A673 (cell line): ENCODE measurements at regions not wholly inside any gene's neighbourhood (a gene's known extent, or its start where the extent isn't known, plus 50 kb on each side); places are given as distances from the start of the nearest gene placed in this dataset.
"Not testable (repeated sequence)": the region's sequence is repeated elsewhere in the genome, so short reads cannot be mapped to it uniquely, and the experiment has no call there.

Source experiments
- BruUV-seq: library from RNA; stranded (reverse); fragments of 400-500 nt; replicated peaks from 2 replicates; lab custom pipeline; 2021; lab: Mats Ljungman, UMichigan
- CTCF ChIA-PET: fragments of 300-600 bp; sonication (Branson Sonifier 250); formaldehyde crosslinking; loops from one replicate; lab custom pipeline; 2022; ENCODE audit warnings: antibody characterized with exemption; lab: Charles Lee
- POLR2A ChIA-PET: fragments of 300-600 bp; sonication (Branson Sonifier 250); formaldehyde crosslinking; loops from one replicate; lab custom pipeline; 2022; ENCODE audit warnings: antibody characterized with exemption; ENCODE audit not compliant: low non-redundant PET; lab: Charles Lee
- DNase-seq: peaks from one replicate; pipeline ENCODE4 v3.0.0-alpha.2; 2015; ENCODE audit warnings: low spot score
- H3K27ac ChIP-seq: fragments of 200-600 bp; sonication (generic); 2 replicates; pipeline ENCODE4 v1.5.1; 2016; ENCODE audit warnings: mixed run types, low read depth, mild to moderate bottlenecking, mixed read lengths, antibody characterized with exemption, low read length; ENCODE audit not compliant: poor library complexity, severe bottlenecking
- H3K27me3 ChIP-seq: fragments of 200-600 bp; sonication (generic); replicated peaks from 2 replicates; pipeline ENCODE4 v1.6.1; 2017; ENCODE audit warnings: mixed run types, low read depth, mild to moderate bottlenecking, mixed read lengths, antibody characterized with exemption, low read length; ENCODE audit not compliant: insufficient read depth, poor library complexity
- H3K36me3 ChIP-seq: fragments of 200-600 bp; sonication (generic); 2 replicates; pipeline ENCODE4 v1.6.1; 2016; ENCODE audit warnings: mixed run types, mild to moderate bottlenecking, mixed read lengths, antibody characterized with exemption, low read length; ENCODE audit not compliant: insufficient read depth, poor library complexity, severe bottlenecking
- H3K4me1 ChIP-seq: fragments of 200-600 bp; sonication (generic); 2 replicates; pipeline ENCODE4 v1.6.1; 2017; ENCODE audit warnings: mixed run types, mild to moderate bottlenecking, mixed read lengths, antibody characterized with exemption, low read length; ENCODE audit not compliant: insufficient read depth, poor library complexity, severe bottlenecking
- H3K4me3 ChIP-seq: fragments of 200-600 bp; sonication (generic); 2 replicates; pipeline ENCODE4 v1.5.1; 2016; ENCODE audit warnings: low read depth, mixed run types, mild to moderate bottlenecking, mixed read lengths, low read length; ENCODE audit not compliant: poor library complexity, severe bottlenecking
- H3K9me3 ChIP-seq: fragments of 200-600 bp; sonication (generic); 2 replicates; pipeline ENCODE4 v1.6.1; 2016; ENCODE audit warnings: mixed run types, low read depth, mild to moderate bottlenecking, mixed read lengths, antibody characterized with exemption, low read length; ENCODE audit not compliant: poor library complexity, severe bottlenecking
- EZH2 ChIP-seq: fragments of 200-600 bp; sonication (generic); IDR thresholded peaks from 2 replicates; pipeline ENCODE4 v1.6.1; 2017; ENCODE audit warnings: borderline replicate concordance, low read depth, mild to moderate bottlenecking, mixed read lengths, antibody characterized with exemption, low read length; ENCODE audit not compliant: poor library complexity, severe bottlenecking
- intact Hi-C: fragments of 100-400 bp; cut with micrococcal nuclease; formaldehyde crosslinking; loops from one replicate; pipeline ENCODE4 v1.10.0; 2022; ENCODE audit not compliant: unreplicated experiment
- TF ChIP-seq, protein P1 (sequence below): fragments of 300-800, 200-600 bp; sonication (generic); conservative IDR thresholded peaks from 2 replicates; pipeline ENCODE4 v1.5.1; 2017; ENCODE audit warnings: low read depth, mild to moderate bottlenecking, antibody characterized with exemption, low read length, moderate library complexity, mixed read lengths

DNA sequence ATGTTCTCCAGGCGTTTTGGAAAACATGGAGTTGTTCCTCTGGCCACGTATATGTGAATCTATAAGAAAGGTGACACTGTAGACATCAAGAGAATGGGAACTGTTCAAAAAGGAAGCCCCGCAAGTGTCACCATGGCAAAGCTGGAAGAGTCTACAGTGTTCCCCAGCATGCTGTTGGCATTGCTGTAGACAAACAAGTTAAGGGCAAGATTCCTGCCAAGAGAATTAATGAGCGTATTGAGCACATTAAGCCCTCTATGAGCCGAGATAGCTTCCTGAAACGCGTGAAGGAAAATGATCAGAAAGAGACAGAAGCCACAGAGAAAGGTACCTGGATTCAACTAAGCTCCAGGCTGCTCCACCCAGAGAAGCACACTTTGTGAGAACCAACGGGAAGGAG is 92.5 kb upstream of the EIF5 start:
- ChIA-PET POLR2A (no interaction called here), CTCF (no interaction called here)
- H3K36me3 ChIP-seq = no peaks in the 10 kb centered on the region
- TF ChIP-seq, protein P1, sequence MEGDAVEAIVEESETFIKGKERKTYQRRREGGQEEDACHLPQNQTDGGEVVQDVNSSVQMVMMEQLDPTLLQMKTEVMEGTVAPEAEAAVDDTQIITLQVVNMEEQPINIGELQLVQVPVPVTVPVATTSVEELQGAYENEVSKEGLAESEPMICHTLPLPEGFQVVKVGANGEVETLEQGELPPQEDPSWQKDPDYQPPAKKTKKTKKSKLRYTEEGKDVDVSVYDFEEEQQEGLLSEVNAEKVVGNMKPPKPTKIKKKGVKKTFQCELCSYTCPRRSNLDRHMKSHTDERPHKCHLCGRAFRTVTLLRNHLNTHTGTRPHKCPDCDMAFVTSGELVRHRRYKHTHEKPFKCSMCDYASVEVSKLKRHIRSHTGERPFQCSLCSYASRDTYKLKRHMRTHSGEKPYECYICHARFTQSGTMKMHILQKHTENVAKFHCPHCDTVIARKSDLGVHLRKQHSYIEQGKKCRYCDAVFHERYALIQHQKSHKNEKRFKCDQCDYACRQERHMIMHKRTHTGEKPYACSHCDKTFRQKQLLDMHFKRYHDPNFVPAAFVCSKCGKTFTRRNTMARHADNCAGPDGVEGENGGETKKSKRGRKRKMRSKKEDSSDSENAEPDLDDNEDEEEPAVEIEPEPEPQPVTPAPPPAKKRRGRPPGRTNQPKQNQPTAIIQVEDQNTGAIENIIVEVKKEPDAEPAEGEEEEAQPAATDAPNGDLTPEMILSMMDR = no peak
- no peak for TF ChIP-seq EZH2
- H3K27ac ChIP-seq = no peak overlapping the region
- no peaks in the 10 kb centered on the region for H3K27me3 ChIP-seq
- no peak overlapping the region for H3K4me3 ChIP-seq
- no TSS peak for BruUV-seq
- H3K9me3 ChIP-seq = no peaks in the 10 kb centered on the region
- intact Hi-C loops = no loop called here
- DNase-seq = no peak
- peaks cover 7% of the 10 kb centered on the region for H3K4me1 ChIP-seq

DNA sequence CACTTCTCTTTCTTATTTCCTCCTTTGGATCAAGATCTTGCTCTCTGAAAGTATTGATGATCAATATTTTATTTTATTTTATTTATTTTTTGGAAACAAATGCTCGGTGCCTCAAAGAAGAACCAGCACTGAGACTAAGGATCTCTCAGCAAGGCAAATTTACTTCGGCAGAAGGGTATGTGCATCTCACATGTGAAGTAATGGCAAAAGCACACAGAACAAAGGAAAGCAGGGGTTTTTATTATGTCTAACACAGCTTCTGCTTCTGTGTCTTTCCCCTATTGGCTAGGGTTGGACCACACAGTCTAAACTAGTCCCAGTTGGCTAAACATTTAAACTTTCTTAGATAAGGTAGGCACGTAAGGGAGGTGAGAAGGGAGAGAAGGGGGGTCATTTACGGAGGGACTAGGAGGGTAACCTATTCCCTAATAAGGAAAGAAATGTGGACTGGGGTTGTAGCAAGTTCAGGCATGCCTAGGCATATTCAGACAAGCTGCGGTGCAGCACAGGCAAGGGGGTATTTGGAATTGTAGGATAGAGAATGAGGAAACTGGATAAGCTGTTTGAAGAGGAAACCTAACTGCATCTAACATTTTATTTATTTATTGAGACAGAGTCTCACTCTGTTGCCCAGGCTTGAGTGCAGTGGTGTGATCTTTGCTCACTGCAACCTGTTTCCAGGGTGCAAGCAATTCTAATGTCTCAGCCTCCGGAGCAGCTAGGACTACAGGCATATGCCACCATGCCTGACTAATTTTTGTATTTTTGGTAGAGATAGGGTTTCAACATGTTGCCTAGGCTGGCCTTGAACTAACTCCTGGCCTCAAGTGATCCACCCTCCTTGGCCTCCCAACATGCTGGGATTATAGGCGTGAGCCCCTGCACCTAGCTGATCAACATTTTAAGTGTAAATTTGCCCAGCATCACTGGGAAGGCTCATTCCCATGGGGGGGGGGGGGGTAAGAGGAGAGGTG is 90.0 kb upstream of the EIF5 start:
- ChIA-PET CTCF (no interaction called here), POLR2A (no interaction called here)
- Histone ChIP-seq H3K4me1 (peaks cover 4% of the 10 kb centered on the region), H3K4me3 (no peak overlapping the region), H3K27me3 (no peaks in the 10 kb centered on the region), H3K27ac (no peak overlapping the region), H3K36me3 (no peaks in the 10 kb centered on the region), H3K9me3 (no peaks in the 10 kb centered on the region)
- no TSS peak for BruUV-seq
- intact Hi-C loops = no loop called here
- DNase-seq = no peak
- no peak for TF ChIP-seq EZH2
- TF ChIP-seq, protein P1 = no peak

DNA sequence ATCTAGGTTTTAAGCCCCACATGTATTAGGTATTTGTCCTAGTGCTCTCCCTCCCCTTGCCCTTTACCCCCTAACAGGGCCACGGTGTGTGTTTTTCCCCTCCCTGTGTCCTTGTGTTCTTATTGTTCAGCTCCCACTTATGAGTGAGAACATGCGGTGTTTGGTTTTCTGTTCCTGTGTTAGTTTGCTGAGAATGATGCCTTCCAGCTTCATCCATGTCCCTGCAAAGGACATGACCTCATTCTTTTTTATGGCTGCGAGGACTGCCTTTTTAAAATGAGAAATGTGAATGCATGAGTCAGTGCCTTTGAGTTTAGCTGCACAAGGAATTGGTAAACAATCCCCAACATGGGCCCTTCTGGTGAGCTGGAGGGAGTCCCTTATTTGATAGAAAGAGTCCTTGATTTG is 88.4 kb upstream of the EIF5 start:
- H3K36me3 ChIP-seq, intact Hi-C loops, H3K27me3 ChIP-seq, POLR2A ChIA-PET, DNase-seq, H3K4me1 ChIP-seq, CTCF ChIA-PET, H3K27ac ChIP-seq, BruUV-seq, H3K9me3 ChIP-seq, H3K4me3 ChIP-seq: not testable (repeated sequence)

DNA sequence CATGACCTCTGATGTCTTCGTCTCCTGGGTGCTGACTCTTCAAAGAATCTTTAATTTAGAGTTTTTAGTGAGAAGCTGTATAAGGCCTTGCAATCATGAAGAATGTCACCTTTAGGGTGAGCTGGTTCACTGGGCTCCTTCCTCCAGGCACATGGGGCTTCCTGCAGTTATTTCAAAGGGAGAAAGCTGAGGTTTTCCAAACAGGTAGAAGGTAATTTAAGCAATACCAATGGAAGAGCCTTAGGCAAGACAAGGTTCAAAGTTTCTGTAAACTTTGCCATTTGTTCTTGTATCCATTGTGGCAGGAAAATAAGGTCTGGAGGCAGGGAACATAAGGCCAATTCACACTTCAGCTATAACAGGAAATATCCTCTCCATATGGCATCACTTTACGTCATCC is 88.0 kb upstream of the EIF5 start:
- Histone ChIP-seq H3K9me3 (no peaks in the 10 kb centered on the region), H3K4me1 (peaks cover 4% of the 10 kb centered on the region), H3K27me3 (no peaks in the 10 kb centered on the region), H3K36me3 (no peaks in the 10 kb centered on the region), H3K27ac (no peak overlapping the region), H3K4me3 (no peak overlapping the region)
- intact Hi-C loops = no loop called here
- DNase-seq = no peak
- ChIA-PET CTCF (no interaction called here), POLR2A (no interaction called here)
- TF ChIP-seq, protein P1 = no peak
- TF ChIP-seq EZH2 = no peak
- no TSS peak for BruUV-seq
